ENCODE measurements at regions not wholly inside any gene's neighbourhood (a gene's known extent, or its start where the extent isn't known, plus 50 kb on each side); places are given as distances from the start of the nearest gene placed in this dataset.

GRCh38 chr3:187941848-187942194, 196.6 kb upstream of the BCL6 start:
- Histone ChIP-seq H3K9me3 (no peaks in the 10 kb centered on the region), H3K27me3 (no peaks in the 10 kb centered on the region), H3K4me1 (no peaks in the 10 kb centered on the region), H3K4me3 (replicated peaks in 1 of 3) (no peak overlapping the region), H3K27ac (no peak overlapping the region), H3K36me3 (no peaks in the 10 kb centered on the region)
- TF ChIP-seq POLR2A (IDR thresholded peaks at IDR 0.05), result no peak
- TF ChIP-seq, protein P1, sequence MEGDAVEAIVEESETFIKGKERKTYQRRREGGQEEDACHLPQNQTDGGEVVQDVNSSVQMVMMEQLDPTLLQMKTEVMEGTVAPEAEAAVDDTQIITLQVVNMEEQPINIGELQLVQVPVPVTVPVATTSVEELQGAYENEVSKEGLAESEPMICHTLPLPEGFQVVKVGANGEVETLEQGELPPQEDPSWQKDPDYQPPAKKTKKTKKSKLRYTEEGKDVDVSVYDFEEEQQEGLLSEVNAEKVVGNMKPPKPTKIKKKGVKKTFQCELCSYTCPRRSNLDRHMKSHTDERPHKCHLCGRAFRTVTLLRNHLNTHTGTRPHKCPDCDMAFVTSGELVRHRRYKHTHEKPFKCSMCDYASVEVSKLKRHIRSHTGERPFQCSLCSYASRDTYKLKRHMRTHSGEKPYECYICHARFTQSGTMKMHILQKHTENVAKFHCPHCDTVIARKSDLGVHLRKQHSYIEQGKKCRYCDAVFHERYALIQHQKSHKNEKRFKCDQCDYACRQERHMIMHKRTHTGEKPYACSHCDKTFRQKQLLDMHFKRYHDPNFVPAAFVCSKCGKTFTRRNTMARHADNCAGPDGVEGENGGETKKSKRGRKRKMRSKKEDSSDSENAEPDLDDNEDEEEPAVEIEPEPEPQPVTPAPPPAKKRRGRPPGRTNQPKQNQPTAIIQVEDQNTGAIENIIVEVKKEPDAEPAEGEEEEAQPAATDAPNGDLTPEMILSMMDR (IDR thresholded peaks at IDR 0.05), result no peak
- WGBS, 2 donors, result 91 to 96% methylated on average over 2 of the region's 2 CpGs
- DNase-seq, result no peak
- intact Hi-C loops (cut with DNase I), result no loop called here

GRCh38 chr3:187942658-187943241, 197.5 kb upstream of the BCL6 start:
- intact Hi-C loops (cut with DNase I), result no loop called here
- WGBS, 2 donors, result 95 to 97% methylated on average over 10 of the region's 10 CpGs

GRCh38 chr3:187943677-187944389, 198.6 kb upstream of the BCL6 start:
- Histone ChIP-seq H3K36me3 (no peaks in the 10 kb centered on the region), H3K27ac (no peak overlapping the region), H3K9me3 (no peaks in the 10 kb centered on the region), H3K27me3 (no peaks in the 10 kb centered on the region), H3K4me3 (replicated peaks in 1 of 3) (no peak overlapping the region), H3K4me1 (no peaks in the 10 kb centered on the region)
- TF ChIP-seq POLR2A (IDR thresholded peaks at IDR 0.05), result no peak
- TF ChIP-seq, protein P1 (IDR thresholded peaks at IDR 0.05), result no peak
- DNase-seq, result no peak
- intact Hi-C loops (cut with DNase I), result no loop called here
- WGBS, 2 donors, result 66 to 73% methylated on average over 7 of the region's 7 CpGs

More at GRCh38 chr3:187942658-187943241, 197.5 kb upstream of the BCL6 start:
- no peak for DNase-seq
- H3K4me1 ChIP-seq, result no peaks in the 10 kb centered on the region
- TF ChIP-seq, protein P1 (IDR thresholded peaks at IDR 0.05), result no peak
- no peak for TF ChIP-seq POLR2A (IDR thresholded peaks at IDR 0.05)
- H3K4me3 ChIP-seq (replicated peaks in 1 of 3), result no peak overlapping the region
- H3K27ac ChIP-seq, result no peak overlapping the region
- H3K27me3 ChIP-seq, result no peaks in the 10 kb centered on the region
- no peaks in the 10 kb centered on the region for H3K9me3 ChIP-seq
- no peaks in the 10 kb centered on the region for H3K36me3 ChIP-seq

- intact Hi-C loops (cut with DNase I), result no loop called here
- no peaks in the 10 kb centered on the region for H3K27me3 ChIP-seq
- H3K4me1 ChIP-seq, result no peaks in the 10 kb centered on the region
- no peaks in the 10 kb centered on the region for H3K36me3 ChIP-seq
- no peak overlapping the region for H3K27ac ChIP-seq
- H3K4me3 ChIP-seq (replicated peaks in 1 of 3), result no peak overlapping the region
- 87 to 89% methylated on average over 10 of the region's 10 CpGs for WGBS, 2 donors
- DNase-seq, result no peak
- H3K9me3 ChIP-seq, result no peaks in the 10 kb centered on the region
- no peak for TF ChIP-seq POLR2A (IDR thresholded peaks at IDR 0.05)
- TF ChIP-seq, protein P1 (IDR thresholded peaks at IDR 0.05), result no peak
These were observed 199.3 kb upstream of the BCL6 start for GRCh38 chr3:187944390-187945179.

- TF ChIP-seq, protein P1 (IDR thresholded peaks at IDR 0.05), result no peak
- no peak for TF ChIP-seq POLR2A (IDR thresholded peaks at IDR 0.05)
- intact Hi-C loops (cut with DNase I), result no loop called here
- Histone ChIP-seq H3K4me1 (no peaks in the 10 kb centered on the region), H3K36me3 (no peaks in the 10 kb centered on the region), H3K9me3 (no peaks in the 10 kb centered on the region), H3K27ac (no peak overlapping the region), H3K27me3 (no peaks in the 10 kb centered on the region), H3K4me3 (replicated peaks in 1 of 3) (no peak overlapping the region)
- WGBS, 2 donors, result 83 to 90% methylated on average over 2 of the region's 2 CpGs
- DNase-seq, result no peak
These were observed 200.1 kb upstream of the BCL6 start for GRCh38 chr3:187945374-187945773.

Data from thyroid gland (tissue), 4 donors.